ENCODE measurements at regions not wholly inside any gene's neighbourhood (a gene's known extent, or its start where the extent isn't known, plus 50 kb on each side); places are given as distances from the start of the nearest gene placed in this dataset.

DNA sequence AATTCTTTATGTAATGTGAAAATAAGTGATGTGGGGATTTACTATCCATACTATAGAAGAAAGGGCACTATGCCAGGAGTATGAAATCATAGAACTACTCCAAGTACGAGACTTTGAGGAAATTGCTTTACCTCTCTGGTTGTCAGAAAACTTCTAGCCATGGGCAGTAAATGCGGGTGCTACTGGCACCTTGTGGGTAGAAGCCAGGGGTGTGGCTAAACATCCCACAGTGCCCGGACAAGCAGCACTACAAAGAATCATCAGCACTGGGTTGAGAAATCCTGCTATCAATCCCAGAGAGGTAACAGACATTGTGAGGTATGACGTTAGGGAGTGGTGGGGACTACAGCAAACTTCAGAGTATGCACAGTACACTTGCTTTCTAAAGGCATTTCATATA, 453.5 kb upstream of the TNP1 start:
- TF ChIP-seq, protein P1, sequence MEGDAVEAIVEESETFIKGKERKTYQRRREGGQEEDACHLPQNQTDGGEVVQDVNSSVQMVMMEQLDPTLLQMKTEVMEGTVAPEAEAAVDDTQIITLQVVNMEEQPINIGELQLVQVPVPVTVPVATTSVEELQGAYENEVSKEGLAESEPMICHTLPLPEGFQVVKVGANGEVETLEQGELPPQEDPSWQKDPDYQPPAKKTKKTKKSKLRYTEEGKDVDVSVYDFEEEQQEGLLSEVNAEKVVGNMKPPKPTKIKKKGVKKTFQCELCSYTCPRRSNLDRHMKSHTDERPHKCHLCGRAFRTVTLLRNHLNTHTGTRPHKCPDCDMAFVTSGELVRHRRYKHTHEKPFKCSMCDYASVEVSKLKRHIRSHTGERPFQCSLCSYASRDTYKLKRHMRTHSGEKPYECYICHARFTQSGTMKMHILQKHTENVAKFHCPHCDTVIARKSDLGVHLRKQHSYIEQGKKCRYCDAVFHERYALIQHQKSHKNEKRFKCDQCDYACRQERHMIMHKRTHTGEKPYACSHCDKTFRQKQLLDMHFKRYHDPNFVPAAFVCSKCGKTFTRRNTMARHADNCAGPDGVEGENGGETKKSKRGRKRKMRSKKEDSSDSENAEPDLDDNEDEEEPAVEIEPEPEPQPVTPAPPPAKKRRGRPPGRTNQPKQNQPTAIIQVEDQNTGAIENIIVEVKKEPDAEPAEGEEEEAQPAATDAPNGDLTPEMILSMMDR (IDR thresholded peaks at IDR 0.05) = no peak

DNA sequence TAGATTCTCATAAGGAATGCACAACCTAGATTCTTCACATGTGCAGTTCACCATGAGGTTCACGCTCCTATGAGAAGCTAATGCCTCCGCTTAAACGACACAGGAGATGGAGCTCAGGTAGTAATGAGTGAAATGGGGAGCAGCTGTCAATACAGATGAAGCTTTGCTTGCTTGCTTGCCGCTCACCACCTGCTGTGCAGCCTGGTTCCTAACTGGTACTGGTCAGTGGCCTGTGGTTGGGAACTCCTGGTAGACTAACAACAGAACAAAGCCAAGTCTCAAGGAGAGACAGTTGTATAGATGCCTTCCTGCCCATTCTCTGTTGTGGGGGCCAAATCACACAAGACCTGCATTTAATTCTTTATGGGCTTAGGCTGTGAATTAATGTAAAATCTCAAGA, 449.2 kb upstream of the TNP1 start:
- TF ChIP-seq, protein P1 (IDR thresholded peaks at IDR 0.05) = no peak

DNA sequence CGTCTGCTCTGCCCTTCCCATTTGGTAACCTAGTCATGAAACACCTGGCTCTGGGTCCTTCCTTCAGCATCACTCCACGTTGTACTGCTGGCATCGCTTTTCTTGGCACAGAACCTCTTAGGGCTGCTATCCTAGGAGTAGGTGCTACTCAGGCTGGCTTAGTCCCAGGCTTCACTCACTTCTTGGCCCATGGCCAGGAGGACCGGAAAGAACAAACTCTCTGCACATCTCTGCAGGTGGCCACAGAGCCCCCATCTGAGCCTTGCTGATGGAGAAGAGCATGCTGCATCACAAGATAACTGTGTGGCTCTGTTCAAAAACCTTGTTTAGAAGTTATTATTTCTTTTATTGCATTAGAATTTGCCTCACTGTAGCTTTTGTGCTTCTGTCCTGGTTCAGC, 447.2 kb upstream of the TNP1 start:
- TF ChIP-seq, protein P1 (IDR thresholded peaks at IDR 0.05) = no peak

DNA sequence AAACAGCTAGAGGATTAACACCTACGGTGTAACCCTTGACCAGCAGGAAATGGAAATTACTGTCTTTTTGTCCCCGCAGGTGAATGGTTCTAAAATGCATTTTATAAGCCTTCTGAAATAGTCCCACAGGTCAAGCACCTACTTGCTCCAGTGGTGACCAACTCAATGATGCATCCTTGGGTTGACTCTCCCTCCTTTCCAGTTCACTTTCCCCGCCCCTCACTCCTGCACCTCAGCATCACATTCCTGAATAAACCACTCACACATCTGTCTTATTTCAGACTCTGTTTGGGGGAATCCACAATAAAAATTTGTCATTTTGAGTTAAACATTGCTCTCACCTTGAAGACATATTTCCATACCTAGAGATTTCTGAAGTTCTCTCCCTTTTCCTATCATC, 446.0 kb upstream of the TNP1 start:
- TF ChIP-seq, protein P1 (IDR thresholded peaks at IDR 0.05) = no peak

DNA sequence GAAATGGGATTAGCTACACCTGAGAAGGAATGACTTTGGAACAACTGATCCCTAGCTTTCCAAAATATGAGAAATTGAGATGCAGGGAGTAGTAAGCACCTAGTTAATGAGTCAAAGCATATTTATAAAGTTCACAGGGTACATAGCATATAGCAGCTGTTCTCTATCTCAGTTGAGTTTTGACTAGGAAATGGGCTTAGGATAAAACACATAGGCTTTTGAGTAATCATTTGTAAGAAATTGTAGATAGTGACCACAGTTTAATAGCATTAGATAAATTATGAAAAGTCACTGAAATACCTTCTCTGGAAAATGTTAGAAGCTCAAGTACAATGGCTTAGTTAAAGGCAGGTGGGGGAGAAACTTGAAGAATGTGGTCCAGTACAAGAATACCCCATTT, 444.7 kb upstream of the TNP1 start:
- TF ChIP-seq, protein P1 (IDR thresholded peaks at IDR 0.05) = no peak

DNA sequence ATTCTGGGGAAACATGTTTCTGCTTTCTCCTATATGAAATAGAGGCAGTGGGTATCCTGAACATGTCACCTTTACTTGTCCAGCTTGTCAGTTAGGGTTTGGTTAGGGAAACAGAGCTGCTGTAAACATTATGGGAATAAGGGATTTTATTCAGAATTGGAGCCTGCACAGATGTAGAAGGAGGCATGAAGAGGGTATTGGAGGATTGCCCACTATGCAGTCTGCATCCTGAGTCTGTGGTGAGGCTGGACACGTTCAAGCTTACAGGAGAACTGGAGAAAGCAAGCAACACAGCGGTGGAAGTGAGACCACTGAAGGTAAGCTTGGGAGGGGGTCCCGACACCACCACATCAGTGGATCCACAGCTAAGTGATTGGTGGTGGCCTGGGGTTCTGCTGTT, 443.0 kb upstream of the TNP1 start:
- TF ChIP-seq, protein P1 (IDR thresholded peaks at IDR 0.05) = no peak

DNA sequence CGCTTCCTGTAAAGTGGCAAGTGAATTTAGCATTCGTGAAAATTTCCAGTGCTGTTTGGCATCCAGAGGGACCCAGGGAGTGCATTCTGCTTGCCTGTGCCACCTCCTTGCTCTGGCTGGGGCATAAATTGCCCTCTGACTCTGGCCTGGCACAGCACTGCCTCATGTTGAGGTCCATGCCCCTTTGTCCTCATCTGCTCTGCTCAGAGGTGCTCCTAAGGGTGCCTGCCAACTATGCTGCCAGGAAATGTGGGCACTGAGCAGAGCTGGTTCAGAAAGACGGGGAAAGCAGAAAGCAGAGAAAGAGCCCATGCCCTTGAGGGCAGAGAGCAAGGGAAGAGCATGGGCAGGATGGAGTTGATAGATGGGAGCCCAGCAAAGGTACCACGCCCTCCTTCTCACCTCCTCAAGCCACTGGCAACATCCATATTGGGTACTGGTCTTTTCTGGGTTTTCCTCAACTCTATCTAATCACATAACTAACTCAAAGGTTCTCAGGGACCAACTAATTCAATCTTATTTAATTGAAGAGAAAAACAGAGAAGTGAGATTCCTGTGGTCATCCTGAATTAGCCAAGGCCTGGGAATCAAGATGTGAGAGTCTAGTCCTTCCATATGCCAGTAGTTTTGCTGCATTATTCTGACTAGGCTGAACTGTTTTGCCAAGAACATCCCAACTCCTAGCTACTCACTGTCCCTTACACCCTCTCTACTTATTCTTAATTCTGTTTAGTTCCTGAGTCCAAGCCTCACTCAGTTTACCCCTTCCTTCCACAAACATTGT, 441.5 kb upstream of the TNP1 start:
- TF ChIP-seq, protein P1 (IDR thresholded peaks at IDR 0.05) = no peak

DNA sequence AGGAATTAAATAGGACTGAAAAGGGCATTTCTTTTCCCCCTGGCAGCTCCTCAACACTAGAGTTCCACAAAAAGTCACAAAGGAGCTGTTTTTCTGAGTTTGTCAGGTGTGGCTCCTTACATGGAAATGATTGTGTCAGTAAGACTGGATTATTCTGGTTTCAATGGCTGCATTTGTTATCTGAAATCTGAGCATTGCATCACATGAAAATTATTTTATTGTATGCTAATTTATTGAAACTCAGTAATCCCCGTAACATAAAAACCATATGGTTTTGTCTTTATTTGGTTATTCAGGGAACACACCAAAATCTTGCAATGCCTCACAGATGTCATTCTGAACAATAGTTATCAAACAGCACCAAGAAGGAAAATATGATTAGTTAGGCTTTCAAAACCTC, 439.7 kb upstream of the TNP1 start:
- TF ChIP-seq, protein P1 (IDR thresholded peaks at IDR 0.05) = no peak
